Muscle of arm (tissue), 1 donor: ENCODE measurements at regions not wholly inside any gene's neighbourhood (a gene's known extent, or its start where the extent isn't known, plus 50 kb on each side); places are given as distances from the start of the nearest gene placed in this dataset.

ENCODE experiments used
- DNase-seq: peaks from one replicate; pipeline ENCODE4 v3.0.0-alpha.2; 2013

DNA sequence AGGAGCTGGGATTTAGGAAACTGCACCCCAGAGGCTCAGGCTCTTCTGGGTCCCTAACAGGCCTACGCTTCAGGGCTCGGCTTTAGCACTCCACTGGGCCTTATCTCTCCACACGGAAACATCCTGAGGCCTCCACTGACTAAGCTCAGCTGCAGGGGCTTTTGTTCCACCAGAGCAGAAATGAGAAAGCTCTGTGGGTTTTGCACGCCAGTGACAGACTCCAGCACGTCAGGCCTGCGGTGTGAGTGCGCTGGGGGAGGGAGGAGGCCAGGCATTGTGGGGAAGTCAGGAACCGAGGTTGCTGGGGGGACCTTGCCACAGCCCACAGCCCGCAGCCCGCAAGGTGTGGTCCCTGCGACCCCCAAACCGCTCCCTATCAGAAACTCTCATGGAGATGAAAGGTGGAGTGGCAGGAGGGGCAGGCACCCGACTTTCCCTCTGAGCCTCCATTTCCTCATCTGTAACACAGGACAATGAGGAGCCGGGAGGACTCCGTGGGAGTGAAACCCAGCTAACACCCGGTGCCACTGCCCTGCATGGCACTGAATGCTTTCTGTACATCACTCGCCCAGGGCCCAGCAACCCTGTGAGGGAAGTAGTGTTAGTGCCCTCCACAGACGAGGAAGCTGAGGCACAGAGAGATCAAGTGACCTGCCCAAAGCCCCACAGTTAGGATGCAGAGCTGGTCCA is 106.5 kb downstream of the TPRA1 start:
- DNase-seq = no peak

DNA sequence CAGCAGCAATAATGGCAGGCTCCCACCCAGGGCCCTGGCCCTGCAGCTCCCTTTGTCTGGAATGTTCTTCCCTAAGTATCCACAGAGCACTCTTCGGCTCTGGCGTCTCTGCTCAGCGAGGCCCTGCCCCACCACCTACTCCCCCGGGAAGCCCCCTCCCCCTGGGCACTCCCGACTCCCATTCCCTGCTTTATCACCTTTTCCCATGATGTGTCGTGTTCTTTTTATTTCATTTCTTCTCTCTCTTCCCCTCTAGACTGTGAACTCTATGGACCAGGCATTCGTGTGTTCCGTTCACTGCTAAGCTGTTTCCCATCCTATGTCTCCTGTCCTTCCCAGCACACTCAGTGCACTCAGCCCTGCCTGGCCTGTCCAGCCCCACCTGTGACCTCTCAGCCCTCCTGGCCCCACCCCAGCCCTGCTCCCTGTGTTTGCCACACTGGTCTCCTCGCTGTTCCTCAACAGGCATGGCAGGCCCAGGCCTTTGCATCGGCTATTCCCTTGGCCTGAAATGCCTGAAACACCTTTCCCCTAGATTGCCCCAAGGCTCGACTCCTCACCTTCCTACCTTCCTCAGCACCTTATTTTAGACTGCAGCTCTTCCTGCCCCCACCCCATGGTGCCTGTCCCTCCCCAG is 107.4 kb downstream of the TPRA1 start:
- no peak for DNase-seq

DNA sequence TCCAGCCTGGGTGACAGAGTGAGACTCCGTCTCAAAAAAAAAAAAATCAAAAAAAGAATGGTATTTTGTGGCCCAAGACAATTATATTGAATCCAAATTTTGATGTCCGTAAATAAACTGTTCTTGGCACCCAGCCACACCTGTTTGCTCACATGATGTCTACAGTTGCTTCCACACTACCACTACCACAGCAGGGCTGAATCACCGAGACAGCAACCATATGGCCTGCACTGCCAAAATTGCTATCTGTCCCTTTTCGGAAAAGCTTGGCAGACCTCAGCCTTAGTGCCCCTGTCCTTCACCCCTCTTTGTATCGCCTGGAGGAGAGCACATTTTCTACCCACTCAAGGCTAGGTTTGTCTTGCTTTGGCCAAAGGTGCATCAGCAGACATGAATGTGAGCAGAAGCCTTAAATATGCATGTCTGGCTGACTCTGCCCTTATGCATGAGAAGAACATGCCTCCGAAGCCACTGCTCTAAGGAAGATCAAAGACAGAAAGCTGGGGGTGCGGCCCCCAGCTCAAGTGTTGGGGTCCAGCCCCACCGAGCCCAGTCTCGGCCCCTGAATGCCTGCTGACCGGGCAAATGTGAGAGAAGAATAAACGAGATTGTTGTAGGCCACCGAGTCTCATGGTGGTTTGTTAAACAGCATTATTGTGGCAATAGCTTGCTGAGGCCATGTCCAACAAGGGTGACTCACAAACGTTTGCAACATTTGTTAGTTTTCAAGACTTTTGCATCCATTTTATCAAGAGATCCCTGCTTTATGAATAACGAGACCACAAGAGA is 108.1 kb downstream of the TPRA1 start:
- DNase-seq = no peak

DNA sequence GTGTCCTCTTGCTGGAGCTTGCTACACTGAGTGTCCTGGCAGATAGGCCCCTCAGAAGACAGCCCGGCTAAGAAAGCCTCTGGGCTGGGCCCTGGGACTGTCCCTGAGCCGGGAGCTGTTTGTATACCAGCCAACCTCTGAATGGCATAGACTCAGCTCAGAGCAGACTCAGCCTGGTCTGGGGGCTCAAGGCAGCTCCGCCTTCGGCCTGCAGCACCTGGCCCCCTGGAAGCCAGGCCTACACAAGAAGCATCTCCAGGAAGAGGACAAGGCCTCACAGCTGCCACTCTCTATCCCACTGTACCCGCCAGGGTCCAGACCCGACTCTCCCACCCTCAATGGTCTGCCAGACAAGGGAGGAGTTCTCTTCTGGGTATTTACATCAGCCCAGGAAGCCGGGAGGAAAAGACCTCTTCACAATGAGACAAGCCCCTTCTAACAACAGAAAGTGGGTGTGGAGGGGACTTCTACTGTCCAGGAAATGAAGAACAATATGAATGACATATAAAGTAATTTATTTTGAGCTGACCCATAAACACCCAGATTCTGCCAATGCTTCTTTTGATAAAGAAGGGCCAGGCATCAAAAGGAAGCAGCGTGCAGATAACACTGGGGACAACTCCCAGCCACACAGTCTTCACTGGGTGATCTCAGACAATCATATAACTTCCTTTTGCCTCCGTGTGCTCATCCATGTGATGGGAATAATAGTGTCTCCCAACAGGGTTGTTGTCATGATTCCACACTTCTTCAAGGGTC is 110.2 kb downstream of the TPRA1 start:
- no peak for DNase-seq

DNA sequence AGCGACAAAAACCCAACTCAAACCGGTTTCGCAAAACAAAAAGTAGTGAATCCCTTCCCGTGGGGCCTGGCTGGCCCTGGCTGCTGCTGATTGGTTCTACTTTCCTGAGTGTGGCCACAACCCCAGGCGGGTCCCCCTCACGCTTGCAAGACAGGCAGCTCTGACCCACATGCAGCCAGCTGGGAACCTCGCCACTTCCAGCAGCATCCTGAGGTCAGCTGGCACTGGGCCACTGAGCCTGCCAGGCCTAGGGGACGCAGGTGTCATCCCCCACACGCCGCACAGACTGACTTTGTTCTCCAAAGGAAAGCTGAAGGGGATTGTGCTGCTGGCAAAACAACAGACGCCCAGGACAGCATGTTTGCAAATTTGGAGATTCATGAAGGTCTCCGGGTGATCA is 111.1 kb downstream of the TPRA1 start:
- no peak for DNase-seq

DNA sequence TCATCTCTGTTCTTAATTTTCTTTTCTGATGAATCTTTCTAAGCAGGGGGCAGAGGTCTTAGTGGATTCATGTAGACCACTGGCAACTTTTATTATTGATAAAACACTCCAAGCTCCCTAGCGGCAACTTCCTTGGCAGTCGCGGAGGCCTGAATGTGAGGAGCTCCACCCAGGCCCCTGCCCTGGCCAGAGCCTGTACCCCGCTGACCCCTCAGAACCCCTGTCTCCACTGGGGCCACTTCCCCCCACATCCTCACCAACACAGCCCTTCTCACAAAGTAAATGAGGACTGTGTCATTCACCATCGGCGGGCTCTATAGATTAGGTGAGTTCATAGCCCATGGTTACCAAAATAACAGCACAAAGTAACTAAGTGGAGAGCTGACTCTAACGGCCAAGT is 111.6 kb downstream of the TPRA1 start:
- no peak for DNase-seq

DNA sequence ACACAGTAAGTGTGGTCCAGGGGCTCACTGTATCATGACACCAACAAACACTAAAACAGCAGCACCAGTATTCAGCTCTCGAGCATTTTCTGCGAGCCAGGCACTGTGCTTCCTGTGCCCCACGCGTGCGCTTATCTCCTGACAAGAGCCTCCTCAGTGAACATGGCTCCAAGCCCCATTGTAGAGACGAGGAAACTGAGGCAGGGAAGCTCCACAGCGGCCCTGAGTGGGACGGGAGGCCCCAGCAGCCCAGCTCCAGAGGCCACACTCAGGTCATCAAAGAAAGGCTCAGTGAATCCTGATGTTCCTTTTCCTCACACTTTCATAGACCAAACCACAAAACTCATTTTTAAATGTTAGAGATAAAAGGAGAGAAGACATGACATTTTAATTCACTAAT is 113.1 kb downstream of the TPRA1 start:
- DNase-seq = no peak

DNA sequence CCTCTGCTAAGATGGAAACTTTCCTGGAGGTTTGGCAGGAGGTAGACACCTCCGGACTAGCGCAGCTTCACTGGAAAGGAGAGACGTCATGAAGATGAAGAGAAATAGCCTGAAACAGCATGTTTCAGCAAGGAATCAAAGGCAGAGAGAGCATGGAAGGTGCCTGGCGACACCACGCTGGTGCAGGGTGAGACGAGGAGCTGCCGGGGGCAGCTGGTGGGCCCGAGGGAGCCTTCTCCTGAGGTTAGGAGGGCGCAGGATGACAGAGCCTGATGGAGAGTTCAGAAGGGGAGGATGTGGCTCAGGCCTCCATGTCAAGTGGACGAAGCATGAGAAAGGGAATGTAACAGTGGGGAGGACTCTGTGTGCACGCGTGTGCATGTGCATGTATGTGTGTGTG is 113.6 kb downstream of the TPRA1 start:
- no peak for DNase-seq

DNA sequence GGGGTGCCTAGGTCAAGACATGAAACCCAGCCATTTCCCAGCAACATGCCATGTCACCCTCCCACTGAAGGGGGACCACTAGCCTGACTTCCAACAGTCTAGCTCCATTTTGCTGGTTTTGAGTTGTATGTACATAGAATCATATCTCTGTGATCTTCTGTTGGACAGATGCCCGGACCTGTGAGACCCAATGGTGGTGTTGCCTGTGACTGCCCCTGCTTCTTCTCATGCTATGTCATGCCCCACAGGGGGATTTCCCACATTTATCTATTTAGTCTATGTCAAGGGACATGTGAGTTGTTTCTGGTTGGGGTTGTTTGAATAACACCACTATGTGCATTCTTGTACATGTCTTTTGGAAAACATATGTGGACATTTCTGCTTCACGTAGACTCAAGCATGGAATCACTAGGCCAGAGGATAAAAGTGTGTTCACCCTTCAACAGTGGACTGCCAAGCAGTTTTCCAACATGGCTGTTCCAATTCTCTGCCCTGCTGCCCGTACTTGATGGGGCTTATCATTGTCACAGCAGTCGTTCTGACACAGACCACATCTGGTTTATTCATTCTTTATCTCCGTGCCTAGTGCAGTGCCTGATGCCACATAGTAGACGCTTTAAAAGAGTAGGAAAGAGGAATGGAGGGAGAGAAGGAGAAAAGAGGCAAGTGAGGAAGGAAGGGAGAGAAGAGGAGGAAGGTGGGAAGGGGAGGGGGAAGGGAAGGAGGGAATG is 114.4 kb downstream of the TPRA1 start:
- no peak for DNase-seq

DNA sequence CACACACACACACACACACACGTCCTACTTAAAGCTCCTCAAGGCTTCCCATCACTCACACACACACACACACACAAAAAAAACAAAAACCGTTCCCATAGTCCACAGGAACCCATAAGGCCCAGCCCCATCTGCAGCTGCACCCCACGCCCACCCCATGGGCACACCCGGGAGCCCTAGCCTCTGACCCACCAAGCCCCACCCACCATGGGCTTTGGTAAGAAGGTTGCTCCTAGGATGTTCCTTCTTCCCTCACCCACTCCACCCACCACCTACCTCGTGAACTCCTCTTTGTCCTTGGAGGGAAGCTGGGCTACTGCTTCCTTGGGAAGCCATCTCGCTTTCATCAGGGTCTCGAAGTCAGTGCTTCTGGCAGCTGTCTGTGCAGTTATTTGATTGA is 115.1 kb downstream of the TPRA1 start:
- DNase-seq = no peak

DNA sequence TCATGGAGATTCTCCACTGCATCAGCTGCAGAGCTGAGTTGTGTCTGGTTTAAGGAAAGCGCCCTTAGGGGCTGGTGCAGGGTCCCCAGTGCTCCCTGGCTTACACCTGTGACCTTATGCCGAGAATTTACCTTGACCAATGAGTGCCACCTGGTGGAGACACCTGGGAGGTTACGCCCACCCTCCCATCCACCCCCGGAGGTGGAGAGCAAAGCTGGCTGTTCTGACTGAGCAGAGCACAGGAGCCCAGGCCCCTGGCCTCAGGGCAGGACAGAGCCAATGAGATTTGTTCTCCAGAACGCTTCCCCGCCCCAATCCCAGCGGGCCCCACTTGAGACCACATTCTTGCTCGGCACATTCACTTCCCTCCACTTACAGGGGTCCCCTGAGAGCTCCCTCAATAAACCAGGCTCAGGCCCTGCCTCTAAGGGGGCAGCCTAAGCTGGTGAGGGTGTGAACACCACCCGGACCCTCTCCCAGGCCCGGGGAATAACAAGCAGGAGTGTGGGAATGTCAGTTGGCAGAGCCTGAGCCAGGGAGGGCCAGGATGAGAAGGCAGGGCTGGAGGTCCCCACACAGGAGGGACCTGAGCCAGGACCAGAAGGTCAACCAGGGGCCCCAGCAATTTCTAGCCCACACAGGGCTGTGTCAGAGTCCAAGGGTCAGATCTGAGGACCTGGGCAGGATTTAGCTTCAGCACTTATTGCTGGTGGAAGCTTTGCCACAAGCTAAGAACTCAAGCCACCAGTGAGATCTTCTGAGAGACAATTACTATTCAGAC is 117.1 kb downstream of the TPRA1 start:
- no peak for DNase-seq

DNA sequence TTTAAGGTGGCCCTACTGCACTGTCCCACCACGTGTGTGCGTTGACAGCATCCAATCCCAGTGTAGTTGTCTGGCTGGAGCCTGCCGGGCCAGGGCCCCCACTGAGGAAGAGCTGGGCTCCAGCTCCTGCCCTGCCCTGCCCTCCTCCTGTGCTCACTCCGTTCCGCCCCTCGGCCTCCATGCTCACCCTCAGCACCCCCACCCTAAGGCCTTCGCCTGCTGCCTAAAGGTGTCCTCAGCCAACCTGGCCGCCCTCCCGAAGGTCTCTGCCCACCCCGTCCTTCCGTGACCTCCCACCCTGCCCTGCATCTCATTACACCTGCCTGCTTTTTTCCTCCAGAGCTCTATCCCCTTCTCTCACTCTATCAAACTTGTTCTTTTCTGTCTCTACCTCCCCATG is 118.0 kb downstream of the TPRA1 start:
- DNase-seq = no peak

DNA sequence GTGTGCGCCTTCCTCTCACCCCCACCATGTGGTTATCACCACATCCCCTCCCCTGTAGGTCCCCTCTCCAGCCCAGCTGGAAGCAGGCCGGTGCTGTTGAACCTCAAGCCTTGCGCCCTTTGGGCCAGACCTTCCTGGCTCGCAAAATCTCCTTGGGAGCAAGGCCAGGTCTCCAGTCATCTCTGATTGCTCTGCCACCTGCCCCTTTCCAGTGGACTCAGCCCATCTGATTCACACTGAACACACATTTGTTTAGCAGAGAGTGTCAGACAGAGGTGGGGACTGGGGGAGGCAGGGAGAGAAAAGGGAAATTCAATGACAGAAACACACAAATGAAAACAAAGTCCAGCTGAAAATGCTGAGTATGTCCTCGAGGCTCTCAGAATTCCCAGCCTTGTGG is 119.4 kb downstream of the TPRA1 start:
- DNase-seq = no peak

DNA sequence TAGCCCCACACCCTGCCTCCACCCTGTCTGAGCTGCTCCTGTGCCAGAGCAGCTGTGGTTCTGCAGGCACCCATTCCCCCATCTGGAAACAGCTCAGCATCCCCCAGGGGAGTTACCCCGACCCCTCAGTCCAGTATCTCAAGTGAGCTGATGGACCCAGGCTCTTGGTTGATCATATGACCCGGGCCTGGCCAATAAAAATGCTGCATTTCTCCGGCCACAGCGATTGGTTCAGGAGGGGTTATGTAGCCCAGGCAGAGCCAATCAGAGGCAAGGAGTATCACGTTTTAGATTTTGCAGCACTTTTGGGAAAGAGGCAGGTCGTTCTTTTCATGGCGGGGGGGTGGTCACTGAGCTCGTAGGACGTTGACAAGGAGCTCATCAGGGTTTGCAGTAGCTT is 120.8 kb downstream of the TPRA1 start:
- no peak for DNase-seq

DNA sequence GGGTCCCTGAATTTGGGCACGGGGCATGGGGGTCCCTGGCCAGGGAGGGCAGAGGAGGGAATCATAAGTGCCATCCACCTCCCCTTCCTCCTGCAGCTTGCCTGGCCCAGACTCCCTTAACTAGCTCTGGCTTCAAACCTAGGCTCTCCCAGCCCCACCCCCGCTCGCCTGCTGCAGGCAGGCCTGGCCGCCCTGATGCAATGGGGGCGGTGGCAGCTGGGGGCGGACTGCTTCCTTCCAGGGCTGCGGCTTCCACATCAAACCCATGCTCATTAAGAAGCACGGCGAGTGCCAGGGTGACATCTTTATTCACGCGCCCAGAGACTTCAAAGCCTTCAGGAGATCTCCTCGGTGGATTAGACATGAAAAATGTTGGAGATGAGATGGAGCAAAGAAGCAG is 123.1 kb downstream of the TPRA1 start:
- DNase-seq = no peak

DNA sequence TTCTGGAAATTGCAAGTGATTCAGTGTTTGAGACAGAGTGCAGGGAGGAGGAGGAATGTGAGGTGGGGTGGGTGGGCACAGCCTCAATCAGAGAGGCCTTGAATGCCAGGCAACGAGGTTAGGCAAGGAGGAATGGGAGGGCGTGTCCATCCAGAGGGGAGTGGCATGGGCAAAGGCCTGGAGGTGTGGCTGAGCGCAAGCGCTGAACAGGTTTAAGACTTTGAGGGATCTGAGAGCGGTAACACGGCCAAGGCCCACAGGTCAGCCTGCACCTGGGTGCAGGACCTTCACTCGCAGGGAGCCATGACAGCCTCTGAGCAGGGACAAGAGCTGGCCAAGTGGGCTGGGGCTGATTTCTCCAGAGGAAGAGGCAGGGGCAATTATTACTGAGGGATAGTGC is 125.9 kb downstream of the TPRA1 start:
- DNase-seq = no peak

DNA sequence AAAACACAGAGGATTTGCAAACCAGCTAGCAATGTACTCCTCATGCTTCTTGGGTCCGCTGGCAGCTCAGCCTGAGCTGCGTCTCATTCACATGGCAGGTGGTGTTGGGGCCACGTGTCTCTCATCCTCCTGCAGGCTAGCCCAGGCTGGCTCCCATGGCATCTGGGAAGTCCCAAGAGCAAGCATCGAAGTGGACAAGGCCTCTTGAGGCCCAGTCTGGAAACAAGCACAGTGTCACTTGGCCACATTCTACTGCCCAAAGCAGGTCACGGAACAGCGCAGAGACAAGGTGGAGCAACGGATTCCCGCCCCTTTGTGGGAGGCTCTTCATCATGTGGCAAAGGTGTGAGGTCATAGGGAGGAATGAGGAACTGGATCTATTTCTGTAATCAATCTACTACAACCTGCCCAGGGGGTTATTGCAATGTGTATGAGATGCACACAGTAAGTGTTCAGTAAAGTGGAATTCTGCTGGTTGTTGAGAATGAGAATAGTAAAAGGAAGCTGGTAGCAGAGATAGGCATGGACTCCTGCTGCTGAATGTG is 128.3 kb downstream of the TPRA1 start:
- no peak for DNase-seq

DNA sequence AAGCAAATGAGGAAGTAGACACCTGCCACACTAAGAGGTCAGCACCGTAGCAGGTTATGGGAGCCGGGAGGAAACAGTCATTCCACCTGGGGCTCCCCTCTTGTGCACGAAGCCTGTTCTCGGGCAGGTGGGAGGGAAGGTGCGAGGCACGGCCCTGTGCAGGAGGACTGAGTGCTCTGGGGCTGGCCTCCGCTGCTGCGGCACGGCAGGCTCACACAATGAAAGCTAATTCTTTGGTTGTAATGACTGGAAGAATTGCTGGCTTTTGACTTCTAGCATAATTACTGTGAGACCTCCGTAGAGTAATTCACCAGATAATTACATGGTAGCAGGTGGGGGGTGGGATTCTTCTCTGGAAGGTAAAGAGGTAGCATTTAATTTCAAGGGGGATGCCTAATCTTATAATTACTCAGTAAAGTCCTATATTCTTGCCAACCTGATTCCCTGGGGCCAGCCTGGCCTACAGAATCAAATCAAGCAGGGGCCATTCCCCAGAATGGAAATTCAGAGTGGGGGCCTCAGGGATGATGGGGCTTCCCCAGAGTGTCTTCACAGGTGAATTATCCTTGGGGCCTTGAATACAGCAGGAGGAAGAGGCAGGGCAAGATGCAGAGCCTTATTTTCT is 129.1 kb downstream of the TPRA1 start:
- no peak for DNase-seq

DNA sequence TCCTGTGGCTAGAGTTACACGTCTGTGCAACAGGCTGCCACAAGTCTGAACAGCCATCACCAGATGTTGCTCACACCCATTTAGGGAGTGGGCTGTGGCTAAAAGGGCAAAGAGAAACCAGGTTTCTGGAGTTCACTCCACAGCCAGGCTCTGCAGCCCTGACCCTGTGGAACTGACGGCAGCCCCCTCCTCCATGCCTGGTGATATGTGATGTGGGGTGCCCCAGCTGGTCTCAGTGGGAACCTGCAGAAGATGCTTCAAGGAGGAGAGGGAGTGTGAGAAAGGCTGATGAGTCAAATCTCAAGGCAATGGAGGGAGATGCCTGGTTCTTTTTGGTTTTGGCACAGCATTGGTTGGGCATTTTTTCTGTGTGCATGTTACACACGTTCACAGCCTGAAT is 130.6 kb downstream of the TPRA1 start:
- no peak for DNase-seq
